ENCODE measurements at regions not wholly inside any gene's neighbourhood (a gene's known extent, or its start where the extent isn't known, plus 50 kb on each side); places are given as distances from the start of the nearest gene placed in this dataset.

GRCh38 chr15:85847031-85847430, 52.3 kb upstream of the KLHL25 start:
- no peak for DNase-seq (ENCODE audit: low spot score)

GRCh38 chr15:85849946-85850345, 55.2 kb upstream of the KLHL25 start:
- DNase-seq (ENCODE audit: low spot score): no peak

- DNase-seq (ENCODE audit: low spot score): no peak
Observed at GRCh38 chr15:85852969-85853368, 58.2 kb upstream of the KLHL25 start.

GRCh38 chr15:85854345-85855097, 59.8 kb upstream of the KLHL25 start:
- DNase-seq (ENCODE audit: low spot score): peak; percentile 70

- DNase-seq (ENCODE audit: low spot score): peak; percentile 76
Observed at GRCh38 chr15:85858586-85859375, 64.1 kb upstream of the KLHL25 start.

- no peak for DNase-seq (ENCODE audit: low spot score)
Observed at GRCh38 chr15:85859671-85860070, 64.9 kb upstream of the KLHL25 start.

- DNase-seq (ENCODE audit: low spot score): no peak
Observed at GRCh38 chr15:85860394-85861161, 65.9 kb upstream of the KLHL25 start.

- no peak for DNase-seq (ENCODE audit: low spot score)
Observed at GRCh38 chr15:85865070-85865684, 70.5 kb upstream of the KLHL25 start.

- no peak for DNase-seq (ENCODE audit: low spot score)
Observed at GRCh38 chr15:85867250-85867649, 72.5 kb upstream of the KLHL25 start.

GRCh38 chr15:85869124-85869523, 74.4 kb upstream of the KLHL25 start:
- no peak for DNase-seq (ENCODE audit: low spot score)

GRCh38 chr15:85870216-85871014, 75.7 kb upstream of the KLHL25 start:
- DNase-seq (ENCODE audit: low spot score): no peak

GRCh38 chr15:85871545-85871944, 76.8 kb upstream of the KLHL25 start:
- no peak for DNase-seq (ENCODE audit: low spot score)

GRCh38 chr15:85872125-85872524, 77.4 kb upstream of the KLHL25 start:
- DNase-seq (ENCODE audit: low spot score): no peak

- no peak for DNase-seq (ENCODE audit: low spot score)
Observed at GRCh38 chr15:85874236-85874635, 79.5 kb upstream of the KLHL25 start.

- DNase-seq (ENCODE audit: low spot score): no peak
Observed at GRCh38 chr15:85875756-85876155, 81.0 kb upstream of the KLHL25 start.

- no peak for DNase-seq (ENCODE audit: low spot score)
Observed at GRCh38 chr15:85878828-85879225, 84.1 kb upstream of the KLHL25 start.

- no peak for DNase-seq (ENCODE audit: low spot score)
Observed at GRCh38 chr15:85879334-85880163, 84.8 kb upstream of the KLHL25 start.

- no peak for DNase-seq (ENCODE audit: low spot score)
Observed at GRCh38 chr15:85880501-85881190, 85.9 kb upstream of the KLHL25 start.

GRCh38 chr15:85886309-85886811, 91.6 kb upstream of the KLHL25 start:
- no peak for DNase-seq (ENCODE audit: low spot score)

Data from CD4-positive, alpha-beta T cell treated with Interleukin-2 at 100 ng/mL for 4 hours (primary cell).